Left lung (tissue), 4 donors: ENCODE measurements at regions not wholly inside any gene's neighbourhood (a gene's known extent, or its start where the extent isn't known, plus 50 kb on each side); places are given as distances from the start of the nearest gene placed in this dataset.

Source experiments
- ATAC-seq: fragments of 200-7000 bp; cut with Tn5 transposase; one replicate; pipeline ENCODE4 v1.9.1; 2020; ENCODE audit warnings: moderate library complexity
- DNase-seq, 4 donors: peaks; one replicate each; pipeline ENCODE4 v3.0.0-alpha.2; 2013 to 2020
- H3K27ac ChIP-seq, 2 donors: fragments of 200-600 bp; sonication (generic) in 1 of 2; one replicate each; pipeline versions ENCODE4 v1.5.0 to v1.8.0; 2020 to 2021
- H3K27me3 ChIP-seq, 2 donors: fragments of 200-600 bp; sonication (generic) in 1 of 2; one replicate each; pipeline versions ENCODE4 v1.5.0 to v1.8.0; 2020 to 2021
- H3K36me3 ChIP-seq, 2 donors: fragments of 200-600 bp; sonication (generic) in 1 of 2; one replicate each; pipeline versions ENCODE4 v1.5.0 to v1.8.0; 2020 to 2021
- H3K4me1 ChIP-seq, 2 donors: fragments of 200-600 bp; one replicate each; pipeline ENCODE4 v1.8.0; 2021
- H3K4me3 ChIP-seq, 2 donors: fragments of 200-600 bp; sonication (generic) in 1 of 2; one replicate each; pipeline versions ENCODE4 v1.5.0 to v1.8.0; 2020 to 2021; ENCODE audit warnings: mild to moderate bottlenecking in 1 of 2
- H3K9me3 ChIP-seq, 2 donors: fragments of 200-600 bp; sonication (generic) in 1 of 2; one replicate each; pipeline versions ENCODE4 v1.5.0 to v1.8.0; 2020 to 2021
- CTCF ChIP-seq, 2 donors: fragments of 200-600 bp; sonication (generic) in 1 of 2; IDR thresholded peaks; one replicate each; pipeline versions ENCODE4 v1.5.0 to v1.8.0; 2021; ENCODE audit warnings: antibody characterized with exemption in 2 of 2
- intact Hi-C, 2 donors: fragments of 100-400 bp; cut with DNase I; formaldehyde crosslinking; loops; one replicate each; pipeline versions ENCODE4 v1.11.2 to v1.14.2; 2022
- donor health status: DM: no; HTN: yes; CAD: no.
- donor health status: DM: no; HTN: no; CAD: no.

GRCh38 chr10:113323985-113324384 is 228.9 kb upstream of the HABP2 start:
- Histone ChIP-seq H3K27ac (no peak overlapping the region), H3K36me3 (no peaks in the 10 kb centered on the region), H3K9me3 (no peaks in the 10 kb centered on the region), H3K4me1 (peaks cover 0 to 33% of the 10 kb centered on the region in 2 donors), H3K27me3 (no peaks in the 10 kb centered on the region), H3K4me3 (no peak overlapping the region)
- no peak for ATAC-seq
- intact Hi-C loops: no loop called here
- TF ChIP-seq CTCF (IDR thresholded peaks at IDR 0.05): no peak
- no peak for DNase-seq

GRCh38 chr10:113326160-113327111 is 226.4 kb upstream of the HABP2 start:
- peak; percentile 68 for ATAC-seq
- TF ChIP-seq CTCF (IDR thresholded peaks at IDR 0.05): no peak
- Histone ChIP-seq H3K27me3 (no peaks in the 10 kb centered on the region), H3K4me3 (no peak overlapping the region), H3K4me1 (peaks cover 0 to 31% of the 10 kb centered on the region in 2 donors), H3K36me3 (no peaks in the 10 kb centered on the region), H3K27ac (peak overlapping the region in 1 of 2 donors; percentile 48), H3K9me3 (no peaks in the 10 kb centered on the region)
- intact Hi-C loops: no loop called here
- DNase-seq: peak in 1 of 4 donors; percentile 52

GRCh38 chr10:113329121-113329596 is 223.7 kb upstream of the HABP2 start:
- intact Hi-C loops: no loop called here

GRCh38 chr10:113331961-113332360 is 220.9 kb upstream of the HABP2 start:
- Histone ChIP-seq H3K4me1 (peaks cover 0 to 2% of the 10 kb centered on the region in 2 donors), H3K4me3 (no peak overlapping the region), H3K27me3 (no peaks in the 10 kb centered on the region), H3K9me3 (peaks cover 0 to 3% of the 10 kb centered on the region in 2 donors), H3K27ac (no peak overlapping the region), H3K36me3 (no peaks in the 10 kb centered on the region)
- no peak for TF ChIP-seq CTCF (IDR thresholded peaks at IDR 0.05)
- ATAC-seq: no peak
- intact Hi-C loops: no loop called here
- DNase-seq: no peak

More at GRCh38 chr10:113329121-113329596, 223.7 kb upstream of the HABP2 start:
- Histone ChIP-seq H3K36me3 (no peaks in the 10 kb centered on the region), H3K27me3 (no peaks in the 10 kb centered on the region), H3K4me1 (peaks cover 0 to 16% of the 10 kb centered on the region in 2 donors), H3K9me3 (peaks cover 0 to under 1% of the 10 kb centered on the region in 2 donors), H3K27ac (no peak overlapping the region), H3K4me3 (no peak overlapping the region)
- no peak for DNase-seq
- peak; percentile 36 for ATAC-seq
- TF ChIP-seq CTCF (IDR thresholded peaks at IDR 0.05): no peak

- Histone ChIP-seq H3K4me3 (no peak overlapping the region), H3K9me3 (peaks cover 0 to 3% of the 10 kb centered on the region in 2 donors), H3K36me3 (no peaks in the 10 kb centered on the region), H3K27me3 (no peaks in the 10 kb centered on the region), H3K27ac (no peak overlapping the region), H3K4me1 (no peaks in the 10 kb centered on the region)
- no peak for DNase-seq
- TF ChIP-seq CTCF (IDR thresholded peaks at IDR 0.05): no peak
- intact Hi-C loops: no loop called here
- ATAC-seq: no peak
These were observed 219.5 kb upstream of the HABP2 start for GRCh38 chr10:113333313-113333712.
